ENCODE measurements at regions not wholly inside any gene's neighbourhood (a gene's known extent, or its start where the extent isn't known, plus 50 kb on each side); places are given as distances from the start of the nearest gene placed in this dataset.

DNA sequence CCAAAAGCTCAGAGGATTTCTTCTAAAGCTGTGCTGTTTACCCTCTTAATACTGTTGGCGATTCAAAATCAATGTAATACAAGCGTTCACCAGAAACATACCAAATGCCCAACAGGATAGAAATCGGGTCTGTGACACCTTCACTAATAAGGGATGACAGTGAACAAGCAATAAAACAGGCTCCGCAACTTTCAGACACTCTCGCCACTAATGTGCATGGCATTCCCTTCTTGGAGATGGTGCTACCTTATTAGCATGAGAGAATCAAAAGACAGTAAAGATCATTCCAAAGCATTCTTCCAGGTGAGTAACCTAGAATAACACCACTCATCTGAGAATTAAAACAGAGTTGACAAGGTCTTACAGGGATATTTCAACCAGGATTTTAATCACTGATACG is 367.1 kb downstream of the TTLL7 start:
- Histone ChIP-seq H3K4me1 (no peaks in the 10 kb centered on the region), H3K27ac (no peak overlapping the region), H3K36me3 (no peaks in the 10 kb centered on the region), H3K9me3 (no peaks in the 10 kb centered on the region), H3K4me3 (no peak overlapping the region), H3K27me3 (no peaks in the 10 kb centered on the region)
- ATAC-seq (no peak), DNase-seq (no peak)
- intact Hi-C loops (cut with DNase I), result loop anchor here in 1 of 10 donors (5.0 kb wide), 1 partner anchor 1105 kb away; no protein-coding TSS in a partner anchor
- no peak for TF ChIP-seq CTCF (IDR thresholded peaks at IDR 0.05)
- WGBS, 2 donors, result 95% methylated on average over 6 of the region's 6 CpGs

GRCh38 chr1:83627045-83627444 is 371.9 kb downstream of the TTLL7 start:
- no peak for DNase-seq
- Histone ChIP-seq H3K27me3 (no peaks in the 10 kb centered on the region), H3K36me3 (no peaks in the 10 kb centered on the region), H3K4me3 (no peak overlapping the region), H3K9me3 (no peaks in the 10 kb centered on the region), H3K4me1 (no peaks in the 10 kb centered on the region), H3K27ac (no peak overlapping the region)
- TF ChIP-seq CTCF (IDR thresholded peaks at IDR 0.05), result no peak
- ATAC-seq, result no peak
- WGBS, 2 donors, result 89 to 100% methylated on average over 1 of the region's 1 CpG
- intact Hi-C loops (cut with DNase I), result no loop called here

- Histone ChIP-seq H3K36me3 (no peaks in the 10 kb centered on the region), H3K4me3 (no peak overlapping the region), H3K27me3 (no peaks in the 10 kb centered on the region), H3K27ac (no peak overlapping the region), H3K9me3 (no peaks in the 10 kb centered on the region), H3K4me1 (no peaks in the 10 kb centered on the region)
- intact Hi-C loops (cut with DNase I), result no loop called here
- no peak for TF ChIP-seq CTCF (IDR thresholded peaks at IDR 0.05)
- DNase-seq (no peak), ATAC-seq (no peak)
- WGBS, 2 donors, result 30 to 36% methylated on average over 1 of the region's 1 CpG
Measured at GRCh38 chr1:83626603-83627002, 372.3 kb downstream of the TTLL7 start.

GRCh38 chr1:83625646-83626045 is 373.3 kb downstream of the TTLL7 start:
- Histone ChIP-seq H3K27me3 (no peaks in the 10 kb centered on the region), H3K4me1 (no peaks in the 10 kb centered on the region), H3K27ac (no peak overlapping the region), H3K36me3 (no peaks in the 10 kb centered on the region), H3K9me3 (peaks cover 0 to 3% (median 0%) of the 10 kb centered on the region in 11 donors), H3K4me3 (no peak overlapping the region)
- no peak for TF ChIP-seq CTCF (IDR thresholded peaks at IDR 0.05)
- 97% methylated on average over 3 of the region's 3 CpGs for WGBS, 2 donors
- DNase-seq (no peak), ATAC-seq (no peak)
- intact Hi-C loops (cut with DNase I), result no loop called here

DNA sequence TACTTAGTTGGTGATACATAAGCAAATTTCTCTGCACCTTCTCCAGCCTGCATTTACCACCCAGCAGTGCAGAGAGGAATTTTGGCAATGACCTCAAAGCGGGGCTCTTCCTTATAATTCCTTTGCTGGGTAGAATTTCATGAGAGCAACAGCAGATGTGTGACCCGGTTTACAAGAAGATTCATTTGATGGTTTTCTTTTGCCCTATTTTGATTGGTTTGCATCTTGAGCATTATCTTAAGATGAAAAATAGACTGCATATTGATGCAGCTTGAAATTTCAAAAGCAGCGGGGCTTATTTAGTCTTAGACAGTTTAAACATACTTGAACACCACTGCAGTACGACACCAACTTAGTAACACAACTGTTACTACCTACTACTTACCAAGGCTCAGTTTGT is 378.9 kb downstream of the TTLL7 start:
- ATAC-seq (no peak), DNase-seq (no peak)
- no peaks in the 10 kb centered on the region for H3K27me3 ChIP-seq
- peaks cover 0 to 3% (median 0%) of the 10 kb centered on the region in 11 donors for H3K9me3 ChIP-seq
- H3K4me3 ChIP-seq, result no peak overlapping the region
- H3K27ac ChIP-seq, result no peak overlapping the region
- no peak for TF ChIP-seq CTCF (IDR thresholded peaks at IDR 0.05)
- no peaks in the 10 kb centered on the region for H3K4me1 ChIP-seq
- intact Hi-C loops (cut with DNase I), result no loop called here
- no peaks in the 10 kb centered on the region for H3K36me3 ChIP-seq
- WGBS, 2 donors, result 96 to 97% methylated on average over 4 of the region's 4 CpGs
